H9 (cell line): ENCODE measurements at regions not wholly inside any gene's neighbourhood (a gene's known extent, or its start where the extent isn't known, plus 50 kb on each side); places are given as distances from the start of the nearest gene placed in this dataset.

Experiments used
- DNase-seq: peaks from one replicate; pipeline ENCODE4 v3.0.0-alpha.2; 2017
- H2AFZ ChIP-seq: one replicate; pipeline ENCODE4 v1.6.1; 2013; ENCODE audit warnings: mild to moderate bottlenecking, low read length, control low read depth, moderate library complexity
- H2AK5ac ChIP-seq: 2 replicates; pipeline ENCODE4 v1.6.1; 2013; ENCODE audit warnings: low read length, control low read depth, mixed read lengths; ENCODE audit not compliant: insufficient read length
- H2BK120ac ChIP-seq: one replicate; pipeline ENCODE4 v1.6.1; 2013; ENCODE audit warnings: low read depth, mild to moderate bottlenecking, low read length, control low read depth, inconsistent platforms; ENCODE audit not compliant: poor library complexity, severe bottlenecking
- H2BK12ac ChIP-seq: 2 replicates; pipeline ENCODE4 v1.6.1; 2013; ENCODE audit warnings: low read length, control low read depth, mixed read lengths, low read depth; ENCODE audit not compliant: insufficient read length
- H2BK15ac ChIP-seq: 2 replicates; pipeline ENCODE4 v1.6.1; 2013; ENCODE audit warnings: low read depth, low read length, control low read depth
- H2BK20ac ChIP-seq: one replicate; pipeline ENCODE4 v1.6.1; 2013; ENCODE audit warnings: low read depth, mild to moderate bottlenecking, low read length, control low read depth, inconsistent platforms; ENCODE audit not compliant: poor library complexity, severe bottlenecking
- H2BK5ac ChIP-seq: 2 replicates; pipeline ENCODE4 v1.6.1; 2013; ENCODE audit warnings: low read length, control low read depth, mixed read lengths; ENCODE audit not compliant: insufficient read length
- H3K14ac ChIP-seq: 2 replicates; pipeline ENCODE4 v1.6.1; 2013; ENCODE audit warnings: low read length, control low read depth; ENCODE audit not compliant: insufficient read depth
- H3K18ac ChIP-seq: 2 replicates; pipeline ENCODE4 v1.6.1; 2013; ENCODE audit warnings: low read depth, mild to moderate bottlenecking, mixed read lengths, low read length, control low read depth; ENCODE audit not compliant: insufficient read length
- H3K23ac ChIP-seq: 2 replicates; pipeline ENCODE4 v1.6.1; 2013; ENCODE audit warnings: low read length, control low read depth, mixed read lengths, low read depth; ENCODE audit not compliant: insufficient read length
- H3K23me2 ChIP-seq: 2 replicates; pipeline ENCODE4 v1.6.1; 2013; ENCODE audit warnings: low read depth, mild to moderate bottlenecking, mixed read lengths, low read length, control low read depth; ENCODE audit not compliant: insufficient read length, poor library complexity, severe bottlenecking
- H3K27ac ChIP-seq: 2 replicates; pipeline ENCODE4 v1.5.1; 2013; ENCODE audit warnings: low read length, control low read depth, mixed read lengths, low read depth; ENCODE audit not compliant: insufficient read length
- H3K27me3 ChIP-seq: 2 replicates; pipeline ENCODE4 v1.6.1; 2013; ENCODE audit warnings: low read length, control low read depth, inconsistent platforms; ENCODE audit not compliant: insufficient read depth
- H3K4ac ChIP-seq: 2 replicates; pipeline ENCODE4 v1.6.1; 2013; ENCODE audit warnings: low read depth, mild to moderate bottlenecking, control low read depth, inconsistent platforms, low read length, moderate library complexity
- H3K4me1 ChIP-seq: 2 replicates; pipeline ENCODE4 v1.6.1; 2013; ENCODE audit warnings: low read length, control low read depth, inconsistent platforms; ENCODE audit not compliant: insufficient read depth
- H3K4me2 ChIP-seq: 2 replicates; pipeline ENCODE4 v1.6.1; 2013; ENCODE audit warnings: low read length, control low read depth, mixed read lengths; ENCODE audit not compliant: insufficient read length, insufficient read depth
- H3K56ac ChIP-seq: 2 replicates; pipeline ENCODE4 v1.6.1; 2013; ENCODE audit warnings: low read depth, mild to moderate bottlenecking, mixed read lengths, low read length, control low read depth; ENCODE audit not compliant: insufficient read length
- H3K79me1 ChIP-seq: 2 replicates; pipeline ENCODE4 v1.6.1; 2013; ENCODE audit warnings: low read depth, mild to moderate bottlenecking, moderate library complexity, low read length, control low read depth, inconsistent platforms; ENCODE audit not compliant: insufficient read depth, poor library complexity, severe bottlenecking
- H3K79me2 ChIP-seq: 2 replicates; pipeline ENCODE4 v1.6.1; 2013; ENCODE audit warnings: low read length, control low read depth, inconsistent platforms; ENCODE audit not compliant: insufficient read depth
- H3K9ac ChIP-seq: 2 replicates; pipeline ENCODE4 v1.6.1; 2013; ENCODE audit warnings: low read length, control low read depth, mixed read lengths; ENCODE audit not compliant: insufficient read length; ENCODE audit errors: extremely low read depth
- H3K9me3 ChIP-seq: one replicate; pipeline ENCODE4 v1.6.1; 2013; ENCODE audit warnings: low read depth, low read length, inconsistent platforms; ENCODE audit not compliant: control insufficient read depth
- H3T11ph ChIP-seq: one replicate; pipeline ENCODE4 v1.6.1; 2013; ENCODE audit warnings: mild to moderate bottlenecking, low read length, control low read depth, inconsistent platforms
- H4K20me1 ChIP-seq: one replicate; pipeline ENCODE4 v1.6.1; 2013; ENCODE audit not compliant: control insufficient read depth, insufficient read length, insufficient read depth
- H4K5ac ChIP-seq: 2 replicates; pipeline ENCODE4 v1.6.1; 2013; ENCODE audit warnings: low read depth, mild to moderate bottlenecking, mixed read lengths, low read length, control low read depth; ENCODE audit not compliant: insufficient read length
- H4K8ac ChIP-seq: replicated peaks from 2 replicates; pipeline ENCODE4 v1.6.1; 2013; ENCODE audit warnings: low read length, control low read depth, mixed read lengths, low read depth; ENCODE audit not compliant: insufficient read length
- H4K91ac ChIP-seq: 2 replicates; pipeline ENCODE4 v1.6.1; 2013; ENCODE audit warnings: low read depth, mild to moderate bottlenecking, moderate library complexity, mixed read lengths, low read length, control low read depth; ENCODE audit not compliant: insufficient read length
- H3K27ac Mint-ChIP-seq, 3 experiments: 2 replicates in 2 of 3; 3 replicates in 1 of 3; pipeline ENCODE4 v1.8.0; 2020 to 2021; ENCODE audit warnings: mixed read lengths in 3 of 3, mild to moderate bottlenecking in 1 of 3, moderate library complexity in 1 of 3
- H3K27me3 Mint-ChIP-seq: 2 replicates; pipeline ENCODE4 v1.8.0; 2021; ENCODE audit warnings: low read depth, mild to moderate bottlenecking, moderate library complexity, mixed read lengths
- H3K36me3 Mint-ChIP-seq, 3 experiments: 2 replicates in 2 of 3; 3 replicates in 1 of 3; pipeline ENCODE4 v1.8.0; 2020 to 2021; ENCODE audit warnings: low read depth in 3 of 3, mixed read lengths in 3 of 3; ENCODE audit not compliant: insufficient read depth in 1 of 3
- H3K4me1 Mint-ChIP-seq, 2 experiments: 2 replicates each; pipeline ENCODE4 v1.8.0; 2020; ENCODE audit warnings: mixed read lengths in 2 of 2
- H3K4me3 Mint-ChIP-seq, 2 experiments: 2 replicates in 1 of 2; 3 replicates in 1 of 2; pipeline ENCODE4 v1.8.0; 2020 to 2021; ENCODE audit warnings: mild to moderate bottlenecking in 2 of 2, mixed read lengths in 2 of 2, moderate library complexity in 1 of 2
- H3K9me3 Mint-ChIP-seq, 2 experiments: 2 replicates in 1 of 2; 3 replicates in 1 of 2; pipeline ENCODE4 v1.8.0; 2020; ENCODE audit warnings: mild to moderate bottlenecking in 2 of 2, mixed read lengths in 2 of 2, moderate library complexity in 1 of 2
- CTCF ChIP-seq: fragments of 200-600 bp; sonication (generic); conservative IDR thresholded peaks from 3 replicates; pipeline ENCODE4 v1.8.0; 2021; ENCODE audit warnings: antibody characterized with exemption, mild to moderate bottlenecking
- WGBS: extraction: QIAGEN DNeasy Blood & Tissue Kit; methylation state at CpG from one replicate; pipeline ENCODE4 v1.1.7; 2013; ENCODE audit warnings: missing lambda C conversion rate, low lambda C conversion rate, mixed read lengths; ENCODE audit not compliant: insufficient read length; ENCODE audit errors: extremely low coverage; 5-methylcytosine and 5-hydroxymethylcytosine counted together

GRCh38 chr5:125715216-125715615, 708.0 kb upstream of the GRAMD2B start:
- Histone ChIP-seq H3K4me2 (no peak overlapping the region), H3K79me1 (no peaks in the 10 kb centered on the region), H2AK5ac (no peak overlapping the region), H2BK12ac (no peak overlapping the region), H2BK20ac (no peak overlapping the region), H3K27me3 (no peaks in the 10 kb centered on the region), H3K23ac (no peak overlapping the region), H3K56ac (no peak overlapping the region), H3K9me3 (no peaks in the 10 kb centered on the region), H2AFZ (no peak overlapping the region), H3K18ac (no peak overlapping the region), H3K14ac (no peak overlapping the region), H4K91ac (no peak overlapping the region), H2BK5ac (no peak overlapping the region), H3K4ac (no peak overlapping the region), H2BK120ac (no peak overlapping the region), H4K8ac (no peak overlapping the region), H3K9ac (no peak overlapping the region), H4K20me1 (no peaks in the 10 kb centered on the region), H3T11ph (no peak overlapping the region), H3K4me1 (peaks cover 5% of the 10 kb centered on the region; the same call in 1 of the 2 replicates), H3K27ac (no peak overlapping the region), H3K23me2 (no peaks in the 10 kb centered on the region), H3K79me2 (no peaks in the 10 kb centered on the region), H4K5ac (no peak overlapping the region), H2BK15ac (no peak overlapping the region)
- DNase-seq, result no peak
- TF ChIP-seq CTCF, result no peak
- no CpG with 5 or more reads among the region's 2 CpGs for WGBS
- no peak overlapping the region for H3K27ac Mint-ChIP-seq
- no peak overlapping the region for H3K4me3 Mint-ChIP-seq
- H3K36me3 Mint-ChIP-seq, result no peaks in the 10 kb centered on the region
- H3K9me3 Mint-ChIP-seq, result no peaks in the 10 kb centered on the region
- peaks cover 15 to 23% of the 10 kb centered on the region in 2 experiments for H3K4me1 Mint-ChIP-seq
- H3K27me3 Mint-ChIP-seq, result no peaks in the 10 kb centered on the region
